Medulla oblongata (tissue), 1 donor: ENCODE measurements at regions not wholly inside any gene's neighbourhood (a gene's known extent, or its start where the extent isn't known, plus 50 kb on each side); places are given as distances from the start of the nearest gene placed in this dataset.
A peak's percentile ranks its signal among the peaks of the same experiment; 100 is the strongest.
"Not testable (repeated sequence)": the region's sequence is repeated elsewhere in the genome, so short reads cannot be mapped to it uniquely, and the experiment has no call there.

Source experiments
- DNase-seq: peaks from one replicate; pipeline ENCODE4 v3.0.0-alpha.2; 2015; ENCODE audit errors: extremely low spot score

DNA sequence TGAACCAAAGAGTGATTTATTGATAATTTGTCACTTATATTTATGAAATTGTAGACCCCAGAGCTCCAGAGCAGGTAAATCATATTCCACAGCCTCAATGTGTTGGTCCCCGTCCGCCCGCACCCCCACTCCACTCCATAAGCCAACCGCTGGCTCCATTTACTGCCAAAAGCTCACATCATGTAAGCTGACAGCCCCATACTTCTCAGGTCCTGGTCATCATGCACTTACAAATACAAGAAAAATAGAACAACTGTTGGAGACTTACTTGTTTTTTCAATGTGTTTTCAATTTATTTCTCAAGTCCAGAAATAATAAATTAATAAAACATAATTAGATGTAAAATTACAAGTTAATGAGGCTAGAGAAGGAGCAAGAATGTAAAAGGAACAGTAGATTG is 235.7 kb upstream of the HAND2 start:
- no peak for DNase-seq

- DNase-seq = peak; percentile 3
These were observed 233.4 kb upstream of the HAND2 start for GRCh38 chr4:173763389-173763788.

DNA sequence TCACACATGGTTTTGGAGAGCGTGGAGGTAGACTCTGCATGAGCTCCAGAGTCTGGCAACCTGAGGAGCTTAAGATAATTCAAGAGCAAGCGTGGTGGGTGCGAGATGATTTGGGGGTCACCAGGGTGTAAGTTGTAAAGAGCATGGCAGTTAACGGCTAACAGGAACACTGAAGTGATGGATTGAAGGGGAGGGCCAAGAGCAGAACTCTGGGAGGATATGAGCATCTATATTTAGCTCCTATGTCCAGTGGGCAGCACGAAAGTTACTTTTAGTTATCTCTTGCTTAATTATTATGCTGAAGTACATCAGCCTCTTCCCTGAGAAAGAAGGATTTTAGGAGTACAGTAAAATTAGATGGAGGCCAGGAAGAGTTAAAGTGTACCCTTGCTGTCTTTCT is 231.9 kb upstream of the HAND2 start:
- DNase-seq = no peak

- DNase-seq = no peak
These were observed 231.2 kb upstream of the HAND2 start for GRCh38 chr4:173761236-173761635.

GRCh38 chr4:173758132-173758531 is 228.1 kb upstream of the HAND2 start:
- no peak for DNase-seq

DNA sequence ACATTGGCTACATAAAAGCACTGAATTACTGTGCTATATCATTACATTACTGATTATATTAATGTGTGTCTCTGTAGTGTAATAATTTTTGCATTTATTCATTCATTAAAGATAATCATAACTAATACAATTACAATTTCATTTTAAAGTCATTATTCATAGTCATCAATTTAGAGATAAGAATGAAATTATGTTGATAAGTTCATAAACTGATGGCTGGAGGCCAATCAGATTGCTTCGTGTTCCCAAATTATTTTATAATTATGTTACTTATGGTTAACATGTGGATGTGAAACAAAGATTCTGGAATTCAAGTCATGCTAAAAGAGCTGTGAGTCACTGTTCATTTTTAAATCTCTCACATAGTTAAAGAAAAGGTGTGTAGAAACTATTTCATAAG is 223.4 kb upstream of the HAND2 start:
- DNase-seq = no peak

DNA sequence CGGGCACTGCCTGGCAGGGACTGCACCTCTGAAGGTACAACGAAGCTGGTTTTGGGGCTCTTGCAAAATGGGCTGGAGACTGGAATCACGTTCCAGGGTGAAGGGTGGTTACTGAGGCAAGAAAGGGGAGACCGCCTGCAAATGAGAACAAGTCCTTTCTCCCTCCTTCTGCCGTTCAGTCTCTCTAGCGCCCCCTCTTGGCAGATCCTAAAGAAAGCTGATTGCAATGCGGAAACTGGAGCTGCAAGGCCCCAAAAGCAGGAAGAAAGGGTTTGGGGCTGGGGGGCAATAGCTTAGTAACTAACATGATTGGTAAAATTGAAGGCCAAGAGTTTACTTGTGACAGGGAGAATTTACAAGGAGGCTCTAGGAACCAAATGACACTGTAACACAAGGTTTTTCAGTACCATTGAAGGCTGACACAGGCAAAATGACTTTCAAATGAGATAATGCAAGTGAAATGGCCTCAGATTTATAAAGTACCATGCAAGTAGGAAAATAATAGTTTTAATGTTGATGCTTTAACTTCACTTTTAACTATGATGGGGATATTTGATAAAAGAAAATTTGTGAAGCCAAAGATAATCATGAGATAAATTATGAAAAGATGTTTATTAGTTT is 222.7 kb upstream of the HAND2 start:
- no peak for DNase-seq

GRCh38 chr4:173748353-173748752 is 218.3 kb upstream of the HAND2 start:
- DNase-seq = no peak

DNA sequence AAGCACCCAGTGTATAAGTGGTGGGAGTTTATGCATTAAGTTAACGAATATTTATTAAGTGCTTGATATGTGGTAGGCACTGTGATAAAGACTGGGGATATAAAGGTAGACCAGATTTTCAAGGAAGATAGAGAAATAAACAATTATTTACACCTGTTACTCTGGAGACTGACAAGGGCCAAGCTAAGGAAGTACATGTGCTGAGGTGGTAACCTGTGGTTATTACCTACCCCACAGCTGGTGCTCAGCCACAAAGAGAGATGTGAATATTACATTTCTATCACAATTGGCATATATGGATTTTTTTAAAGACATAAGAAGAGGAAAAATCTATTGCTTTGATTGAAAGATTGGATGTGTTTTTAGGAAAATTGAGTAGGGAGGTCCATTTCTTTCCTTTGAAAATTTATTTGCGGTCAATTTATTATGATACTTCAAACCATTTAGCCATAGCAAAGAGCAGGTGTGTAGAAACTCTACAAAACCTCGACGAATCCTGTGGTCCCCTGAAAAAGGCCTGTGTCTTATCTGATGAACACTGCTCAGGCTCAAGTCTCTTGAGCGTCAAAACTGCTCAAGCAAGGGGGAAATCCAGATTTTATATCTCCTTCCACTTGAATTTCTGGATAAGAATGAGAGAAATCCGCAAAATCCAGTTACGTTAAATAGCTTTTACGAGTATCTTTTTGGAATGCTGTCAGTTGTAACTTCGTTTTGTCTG is 217.7 kb upstream of the HAND2 start:
- no peak for DNase-seq

GRCh38 chr4:173746424-173746823 is 216.4 kb upstream of the HAND2 start:
- DNase-seq = no peak

DNA sequence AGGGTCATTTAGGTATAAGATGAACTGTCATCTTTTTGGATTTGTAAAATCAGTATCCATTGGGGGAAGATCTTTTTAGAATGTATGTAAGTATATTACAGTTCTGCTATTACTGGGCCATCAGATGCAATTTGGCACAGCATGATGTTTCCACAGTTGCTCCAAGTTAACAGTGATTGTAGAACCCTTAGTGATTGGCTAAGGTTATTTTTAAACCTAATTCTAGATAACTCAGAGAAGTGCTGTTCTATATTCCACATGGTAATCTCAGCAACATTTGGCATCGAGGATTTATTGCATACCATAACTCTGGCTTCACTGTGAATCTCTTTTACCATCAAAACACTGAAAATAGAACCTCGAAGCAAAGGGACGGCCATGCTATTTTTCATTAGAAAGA is 215.7 kb upstream of the HAND2 start:
- DNase-seq = no peak

DNA sequence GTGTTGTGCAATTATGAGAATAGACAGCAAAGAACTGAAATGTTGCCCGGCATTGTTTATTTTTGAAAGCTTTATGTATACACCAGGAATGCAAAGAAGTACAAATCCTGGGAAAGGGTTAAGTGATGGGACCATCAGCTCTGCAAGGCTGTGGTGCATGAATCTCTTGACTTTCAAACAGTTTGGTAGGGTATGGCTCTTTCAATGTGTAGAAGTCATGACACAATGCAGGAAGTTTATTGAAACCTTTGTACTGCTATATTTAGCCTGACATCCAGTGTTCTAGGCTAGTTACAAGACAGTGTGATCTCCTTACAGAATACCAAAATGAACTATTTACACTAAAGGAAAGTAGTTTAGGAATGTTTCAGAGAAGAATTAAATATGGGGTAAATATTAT is 206.8 kb upstream of the HAND2 start:
- DNase-seq = no peak

- DNase-seq = no peak
These were observed 205.6 kb upstream of the HAND2 start for GRCh38 chr4:173735585-173735984.

GRCh38 chr4:173735049-173735448 is 205.0 kb upstream of the HAND2 start:
- no peak for DNase-seq

- DNase-seq = no peak
These were observed 201.2 kb upstream of the HAND2 start for GRCh38 chr4:173731257-173731656.

DNA sequence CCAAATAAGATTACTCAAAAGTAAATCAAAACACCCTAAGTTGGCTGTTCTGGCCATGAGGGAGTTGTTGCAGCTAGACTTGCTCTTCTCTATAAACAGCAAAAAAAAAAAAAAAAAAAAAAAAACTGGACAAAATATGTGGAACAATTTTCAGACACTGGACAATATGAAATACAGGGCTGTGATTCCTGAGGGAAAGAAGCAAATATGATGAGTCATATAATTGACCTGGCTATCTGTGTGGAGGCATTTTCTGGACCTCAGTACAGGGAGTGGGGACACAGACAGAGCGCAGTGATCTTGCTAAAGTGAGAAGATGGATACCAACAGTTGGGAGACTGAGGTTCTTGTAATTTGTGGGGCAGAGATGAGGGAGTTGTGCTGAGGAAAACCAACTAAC is 192.0 kb upstream of the HAND2 start:
- no peak for DNase-seq

DNA sequence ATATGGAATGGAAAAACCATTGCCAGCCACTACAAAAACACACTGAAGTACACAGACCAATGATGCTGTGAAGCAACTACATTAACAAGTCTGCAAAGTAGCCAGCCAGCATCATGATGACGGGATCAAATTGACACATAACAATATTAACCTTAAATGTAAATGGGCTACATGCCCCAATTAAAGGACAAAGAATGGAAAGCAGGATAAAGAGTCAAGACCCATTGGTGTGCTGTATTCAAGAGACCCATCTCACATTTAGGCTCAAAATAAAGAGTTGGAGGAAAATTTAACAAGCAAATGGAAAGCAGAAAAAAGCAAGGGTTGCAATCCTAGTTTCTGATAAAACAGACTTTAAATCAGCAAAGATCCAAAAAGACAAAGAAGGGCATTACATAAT is 188.5 kb upstream of the HAND2 start:
- not testable (repeated sequence) for DNase-seq

- DNase-seq = no peak
These were observed 187.6 kb upstream of the HAND2 start for GRCh38 chr4:173717581-173717980.

DNA sequence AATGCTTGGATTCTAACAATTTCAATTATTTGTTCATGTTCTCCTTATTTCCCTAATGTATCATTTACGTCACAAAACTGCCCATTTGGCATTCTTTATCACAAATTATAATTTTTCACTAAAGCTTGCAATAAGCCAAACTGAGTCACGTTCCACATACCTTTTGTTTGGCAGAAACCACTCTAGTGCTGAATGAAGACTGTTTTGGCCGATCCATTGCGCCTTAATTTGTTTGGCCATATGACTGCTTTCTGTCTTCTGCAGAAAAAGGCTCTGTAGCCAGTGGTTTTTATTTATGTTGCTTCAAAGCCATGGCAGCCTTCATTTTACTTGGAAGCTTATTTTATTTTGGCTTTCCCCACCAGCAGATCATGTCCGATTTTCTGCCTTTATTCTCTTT is 184.4 kb upstream of the HAND2 start:
- no peak for DNase-seq

DNA sequence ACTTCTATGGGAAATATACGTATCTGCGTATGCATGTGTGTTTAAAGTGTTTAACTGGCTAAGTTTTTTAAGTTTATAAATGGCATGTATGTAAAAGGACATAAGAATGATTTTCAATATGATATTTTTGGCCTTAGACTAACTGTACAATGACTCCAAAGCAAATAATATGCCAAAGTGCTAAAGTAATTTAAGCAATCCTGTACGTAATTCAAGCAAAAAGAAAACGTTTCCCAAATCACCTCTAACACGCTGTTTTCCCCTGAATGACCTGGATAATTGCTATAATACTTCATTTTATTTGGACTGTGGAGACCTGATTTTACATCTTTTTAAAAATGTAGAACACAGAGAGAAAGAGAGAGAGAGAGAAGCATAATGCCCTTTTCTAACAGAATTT is 183.0 kb upstream of the HAND2 start:
- DNase-seq = no peak

- DNase-seq = no peak
These were observed 177.8 kb upstream of the HAND2 start for GRCh38 chr4:173707658-173708419.

GRCh38 chr4:173704201-173704600 is 174.2 kb upstream of the HAND2 start:
- no peak for DNase-seq

GRCh38 chr4:173703021-173703420 is 173.0 kb upstream of the HAND2 start:
- no peak for DNase-seq
